ENCODE measurements at regions not wholly inside any gene's neighbourhood (a gene's known extent, or its start where the extent isn't known, plus 50 kb on each side); places are given as distances from the start of the nearest gene placed in this dataset.
A peak's percentile ranks its signal among the peaks of the same experiment; 100 is the strongest.

DNA sequence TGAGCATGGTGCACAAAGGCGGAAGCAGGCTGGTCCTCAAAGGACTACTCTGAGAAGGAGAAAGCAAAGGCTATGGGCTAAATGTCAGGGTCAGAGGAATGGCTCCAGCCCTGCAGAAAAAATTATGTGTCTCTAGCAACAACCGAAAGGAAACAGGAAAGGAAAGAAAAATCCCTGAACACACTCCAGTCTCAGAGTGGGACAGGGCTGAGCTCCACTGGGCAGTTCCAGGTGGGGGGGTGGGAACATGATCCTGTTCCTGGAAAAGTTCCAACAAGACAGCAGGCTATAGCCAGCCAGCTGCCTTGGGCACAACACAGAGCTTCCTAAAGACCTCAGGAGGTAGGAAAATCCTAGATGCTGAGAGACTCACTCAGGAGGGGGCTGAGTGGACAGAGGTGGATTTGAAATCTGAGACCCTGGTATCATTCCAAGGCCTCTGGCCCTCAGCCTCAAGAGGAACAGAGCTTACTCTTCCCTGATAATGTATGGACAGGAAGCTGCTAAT is 1088.2 kb downstream of the TBC1D22A start:
- no peaks in the 10 kb centered on the region for H3K27me3 ChIP-seq
- no peak for DNase-seq
- TF ChIP-seq, protein P1, sequence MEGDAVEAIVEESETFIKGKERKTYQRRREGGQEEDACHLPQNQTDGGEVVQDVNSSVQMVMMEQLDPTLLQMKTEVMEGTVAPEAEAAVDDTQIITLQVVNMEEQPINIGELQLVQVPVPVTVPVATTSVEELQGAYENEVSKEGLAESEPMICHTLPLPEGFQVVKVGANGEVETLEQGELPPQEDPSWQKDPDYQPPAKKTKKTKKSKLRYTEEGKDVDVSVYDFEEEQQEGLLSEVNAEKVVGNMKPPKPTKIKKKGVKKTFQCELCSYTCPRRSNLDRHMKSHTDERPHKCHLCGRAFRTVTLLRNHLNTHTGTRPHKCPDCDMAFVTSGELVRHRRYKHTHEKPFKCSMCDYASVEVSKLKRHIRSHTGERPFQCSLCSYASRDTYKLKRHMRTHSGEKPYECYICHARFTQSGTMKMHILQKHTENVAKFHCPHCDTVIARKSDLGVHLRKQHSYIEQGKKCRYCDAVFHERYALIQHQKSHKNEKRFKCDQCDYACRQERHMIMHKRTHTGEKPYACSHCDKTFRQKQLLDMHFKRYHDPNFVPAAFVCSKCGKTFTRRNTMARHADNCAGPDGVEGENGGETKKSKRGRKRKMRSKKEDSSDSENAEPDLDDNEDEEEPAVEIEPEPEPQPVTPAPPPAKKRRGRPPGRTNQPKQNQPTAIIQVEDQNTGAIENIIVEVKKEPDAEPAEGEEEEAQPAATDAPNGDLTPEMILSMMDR (IDR thresholded peaks at IDR 0.05) = no peak
- no peak for TF ChIP-seq POLR2A (IDR thresholded peaks at IDR 0.05)
- no peaks in the 10 kb centered on the region for H3K36me3 ChIP-seq (replicated peaks in 1 of 2)
- H3K27ac ChIP-seq = peak overlapping the region in 1 of 5 donors; percentile 16
- H3K4me3 ChIP-seq = no peak overlapping the region
- WGBS, 4 donors = 8 to 21% (median 15%) methylated on average over 2 of the region's 2 CpGs
- H3K9me3 ChIP-seq (replicated peaks in 1 of 3) = no peaks in the 10 kb centered on the region
- no peaks in the 10 kb centered on the region for H3K4me1 ChIP-seq (replicated peaks in 1 of 2)
- intact Hi-C loops (cut with DNase I) = no loop called here

- Histone ChIP-seq H3K36me3 (replicated peaks in 1 of 2) (no peaks in the 10 kb centered on the region), H3K4me3 (no peak overlapping the region), H3K27me3 (no peaks in the 10 kb centered on the region), H3K27ac (no peak overlapping the region), H3K9me3 (replicated peaks in 1 of 3) (no peaks in the 10 kb centered on the region), H3K4me1 (replicated peaks in 1 of 2) (no peaks in the 10 kb centered on the region)
- no peak for DNase-seq
- 50 to 63% (median 55%) methylated on average over 6 of the region's 6 CpGs for WGBS, 4 donors
- intact Hi-C loops (cut with DNase I) = no loop called here
- TF ChIP-seq POLR2A (IDR thresholded peaks at IDR 0.05) = no peak
- TF ChIP-seq, protein P1 (IDR thresholded peaks at IDR 0.05) = no peak
These were observed 1087.1 kb downstream of the TBC1D22A start for GRCh38 chr22:47849576-47849975.

DNA sequence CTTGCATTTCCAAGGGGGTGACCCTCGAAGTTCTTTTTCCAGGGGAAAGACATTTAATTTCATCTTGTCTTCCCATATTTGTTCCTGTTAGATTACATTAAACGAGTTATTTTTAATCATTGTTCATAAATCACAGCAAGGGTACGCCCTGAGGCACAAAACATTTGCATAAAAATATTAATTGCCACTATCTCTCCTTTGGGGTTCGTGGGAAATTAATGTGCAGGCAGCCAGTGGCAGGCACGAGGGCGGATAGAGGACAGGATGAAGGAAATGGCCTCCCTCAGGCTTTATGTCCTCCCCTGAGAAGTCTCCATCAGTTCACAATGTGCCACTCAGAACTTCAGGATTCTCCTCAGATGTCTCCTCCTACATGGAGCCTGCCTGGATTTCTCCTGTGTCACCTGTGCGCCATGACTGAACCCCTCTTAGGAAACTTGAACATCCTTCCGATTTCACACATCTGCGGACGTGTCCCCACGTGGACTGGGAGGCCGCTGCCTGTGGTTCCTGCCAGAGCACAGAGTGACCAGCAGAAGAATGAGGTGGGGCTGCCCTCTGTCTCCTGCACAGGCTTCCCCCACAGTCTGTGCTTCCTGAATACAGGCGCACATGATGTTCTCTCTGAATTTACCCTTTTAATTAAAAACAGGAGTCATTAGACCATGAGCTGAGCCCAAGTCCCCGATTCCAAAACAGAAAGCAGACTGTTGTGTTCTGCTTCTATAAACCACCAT is 1085.9 kb downstream of the TBC1D22A start:
- WGBS, 4 donors = 80 to 86% (median 84%) methylated on average over 14 of the region's 14 CpGs
- DNase-seq = no peak
- no peaks in the 10 kb centered on the region for H3K9me3 ChIP-seq (replicated peaks in 1 of 3)
- H3K27ac ChIP-seq = no peak overlapping the region
- H3K4me1 ChIP-seq (replicated peaks in 1 of 2) = no peaks in the 10 kb centered on the region
- H3K36me3 ChIP-seq (replicated peaks in 1 of 2) = no peaks in the 10 kb centered on the region
- TF ChIP-seq POLR2A (IDR thresholded peaks at IDR 0.05) = no peak
- TF ChIP-seq, protein P1 (IDR thresholded peaks at IDR 0.05) = no peak
- H3K4me3 ChIP-seq = no peak overlapping the region
- intact Hi-C loops (cut with DNase I) = no loop called here
- H3K27me3 ChIP-seq = no peaks in the 10 kb centered on the region

- WGBS, 4 donors = 46 to 60% (median 59%) methylated on average over 8 of the region's 8 CpGs
- H3K9me3 ChIP-seq (replicated peaks in 1 of 3) = no peaks in the 10 kb centered on the region
- no peaks in the 10 kb centered on the region for H3K36me3 ChIP-seq (replicated peaks in 1 of 2)
- no peaks in the 10 kb centered on the region for H3K4me1 ChIP-seq (replicated peaks in 1 of 2)
- no peaks in the 10 kb centered on the region for H3K27me3 ChIP-seq
- no peak for DNase-seq
- no peak overlapping the region for H3K27ac ChIP-seq
- intact Hi-C loops (cut with DNase I) = no loop called here
- TF ChIP-seq, protein P1 (IDR thresholded peaks at IDR 0.05) = no peak
- TF ChIP-seq POLR2A (IDR thresholded peaks at IDR 0.05) = no peak
- H3K4me3 ChIP-seq = no peak overlapping the region
These were observed 1084.9 kb downstream of the TBC1D22A start for GRCh38 chr22:47847131-47847890.

Data from adrenal gland (tissue), 9 donors.